ENCODE measurements at regions not wholly inside any gene's neighbourhood (a gene's known extent, or its start where the extent isn't known, plus 50 kb on each side); places are given as distances from the start of the nearest gene placed in this dataset.

- Mint-ChIP-seq H3K4me3 (0 out of 3 replicates have a peak overlapping the region, but pooled peaks have one; percentile 2), H3K36me3 (ENCODE audit: low read depth) (peaks cover 10% of the 10 kb centered on the region; the same call in 2 of the 3 replicates), H3K27me3 (ENCODE audit: insufficient read depth, low read depth, poor library complexity) (no peaks in the 10 kb centered on the region), H3K27ac (peak overlapping the region; percentile 17; the same call in 1 of the 2 replicates), H3K9me3 (peaks cover 12% of the 10 kb centered on the region), H3K4me1 (peaks cover 17% of the 10 kb centered on the region)
- no peaks in the 10 kb centered on the region for H3K36me3 ChIP-seq (ENCODE audit: insufficient read depth)
- no peaks in the 10 kb centered on the region for H3K27me3 ChIP-seq (ENCODE audit: insufficient read depth)
- 0 out of 2 replicates have a peak overlapping the region, but pooled peaks have one; percentile 5 for H3K27ac ChIP-seq (ENCODE audit: low read depth)
- peak overlapping the region; percentile 9; the same call in 1 of the 2 replicates for H3K4me3 ChIP-seq
- 0 out of 2 replicates have a peak, but pooled peaks cover 5% of the 10 kb centered on the region for H3K9me2 ChIP-seq (ENCODE audit: insufficient read depth)
- TF ChIP-seq POLR2AphosphoS5 (IDR thresholded peaks at IDR 0.05; ENCODE audit: low read depth) (no peak), ZNF462 (CRISPR knock-in tag; IDR thresholded peaks at IDR 0.05) (no peak), JUNB (IDR thresholded peaks at IDR 0.05; ENCODE audit: unreplicated experiment) (no peak), NANOG (IDR thresholded peaks at IDR 0.05; ENCODE audit: borderline replicate concordance) (peak; percentile 91)
- peak overlapping the region; percentile 46 for H3K4me2 ChIP-seq
- H3F3A ChIP-seq (replicated peaks; ENCODE audit: low read depth): no peaks in the 10 kb centered on the region
- peak; percentile 75 for ATAC-seq
- DNase-seq (ENCODE audit: low spot score): peak; percentile 66
- H3K79me2 ChIP-seq (replicated peaks; ENCODE audit: insufficient read depth): no peaks in the 10 kb centered on the region
- no peak overlapping the region for H2AFZ ChIP-seq
- H3K4me1 ChIP-seq (ENCODE audit: insufficient read depth): peaks cover 36% of the 10 kb centered on the region
- H4K20me1 ChIP-seq (replicated peaks; ENCODE audit: insufficient read depth): no peaks in the 10 kb centered on the region
These were observed 630.3 kb upstream of the NRXN1 start for GRCh38 chr2:51662187-51662586.

GRCh38 chr2:51657849-51658248 is 625.9 kb upstream of the NRXN1 start:
- H3K4me1 Mint-ChIP-seq: peaks cover 13% of the 10 kb centered on the region
- no peak overlapping the region for H3K27ac Mint-ChIP-seq
- Histone ChIP-seq H3K4me1 (ENCODE audit: insufficient read depth) (peaks cover 24% of the 10 kb centered on the region), H2AFZ (no peak overlapping the region), H3K79me2 (replicated peaks; ENCODE audit: insufficient read depth) (no peaks in the 10 kb centered on the region), H3F3A (replicated peaks; ENCODE audit: low read depth) (no peaks in the 10 kb centered on the region), H4K20me1 (replicated peaks; ENCODE audit: insufficient read depth) (no peaks in the 10 kb centered on the region), H3K9me2 (ENCODE audit: insufficient read depth) (0 out of 2 replicates have a peak, but pooled peaks cover 7% of the 10 kb centered on the region), H3K4me2 (no peak overlapping the region), H3K36me3 (ENCODE audit: insufficient read depth) (no peaks in the 10 kb centered on the region), H3K27ac (ENCODE audit: low read depth) (no peak overlapping the region), H3K4me3 (no peak overlapping the region), H3K27me3 (ENCODE audit: insufficient read depth) (no peaks in the 10 kb centered on the region)
- DNase-seq (ENCODE audit: low spot score) (no peak), ATAC-seq (no peak)
- no peaks in the 10 kb centered on the region for H3K9me3 Mint-ChIP-seq
- H3K36me3 Mint-ChIP-seq (ENCODE audit: low read depth): no peaks in the 10 kb centered on the region
- H3K27me3 Mint-ChIP-seq (ENCODE audit: insufficient read depth, low read depth, poor library complexity): no peaks in the 10 kb centered on the region
- no peak overlapping the region for H3K4me3 Mint-ChIP-seq
- TF ChIP-seq EZH2phosphoT487 (IDR thresholded peaks at IDR 0.05; ENCODE audit: unreplicated experiment) (no peak), NANOG (IDR thresholded peaks at IDR 0.05; ENCODE audit: borderline replicate concordance) (no peak), EZH2 (IDR thresholded peaks at IDR 0.05; ENCODE audit: low read depth, unreplicated experiment) (no peak), REST (IDR thresholded peaks at IDR 0.05; ENCODE audit: unreplicated experiment) (no peak), ZNF331 (CRISPR knock-in tag; IDR thresholded peaks at IDR 0.05; ENCODE audit: low read depth) (no peak), CREB1 (CRISPR knock-in tag; IDR thresholded peaks at IDR 0.05; ENCODE audit: low read depth) (no peak), CTCF (conservative IDR thresholded peaks at IDR 0.05; ENCODE audit: low read depth in 2 of 2) (no peak), ZNF114 (CRISPR knock-in tag; IDR thresholded peaks at IDR 0.05) (no peak)

All from GM23338 (cell line).